Activated CD8-positive, alpha-beta T cell treated with anti-CD3 and anti-CD28 coated beads, Interleukin-2, amount 10 ng/mL, durations not matched to agents 7 days and 5 days (primary cell): ENCODE measurements at regions not wholly inside any gene's neighbourhood (a gene's known extent, or its start where the extent isn't known, plus 50 kb on each side); places are given as distances from the start of the nearest gene placed in this dataset.
"Not testable (repeated sequence)": the region's sequence is repeated elsewhere in the genome, so short reads cannot be mapped to it uniquely, and the experiment has no call there.

Source experiments
- ATAC-seq: fragments of 150-1000 bp; cut with Tn5 transposase; one replicate; pipeline ENCODE4 v1.10.0; 2021; ENCODE audit warnings: moderate library complexity
- CTCF ChIA-PET: fragments of 350-600 bp; sonication (Branson Sonifier 250); formaldehyde crosslinking; loops from one replicate; lab custom pipeline; 2021; ENCODE audit warnings: antibody characterized with exemption; lab: Charles Lee
- POLR2A ChIA-PET: fragments of 350-600 bp; sonication (Branson Sonifier 250); formaldehyde crosslinking; loops from one replicate; lab custom pipeline; 2021; ENCODE audit warnings: antibody characterized with exemption; lab: Charles Lee
- DNase-seq: peaks from one replicate; pipeline ENCODE4 v3.0.0-alpha.2; 2020
- H3K27ac Mint-ChIP-seq: one replicate; pipeline ENCODE4 v1.8.0; 2021; ENCODE audit warnings: mild to moderate bottlenecking, mixed read lengths
- H3K27me3 Mint-ChIP-seq: one replicate; pipeline ENCODE4 v1.8.0; 2021; ENCODE audit warnings: low read depth, mixed read lengths
- H3K36me3 Mint-ChIP-seq: one replicate; pipeline ENCODE4 v1.8.0; 2021; ENCODE audit warnings: low read depth, mixed read lengths
- H3K4me1 Mint-ChIP-seq: one replicate; pipeline ENCODE4 v1.8.0; 2021; ENCODE audit warnings: low read depth, mixed read lengths
- H3K4me3 Mint-ChIP-seq: one replicate; pipeline ENCODE4 v1.8.0; 2021; ENCODE audit warnings: mild to moderate bottlenecking, mixed read lengths
- H3K9me3 Mint-ChIP-seq: one replicate; pipeline ENCODE4 v1.8.0; 2022; ENCODE audit warnings: mixed read lengths; ENCODE audit not compliant: insufficient read depth

GRCh38 chr5:26439121-26439520 lies 599.3 kb downstream of the CDH9 start:
- no peaks in the 10 kb centered on the region for H3K27me3 Mint-ChIP-seq
- H3K4me1 Mint-ChIP-seq: no peaks in the 10 kb centered on the region
- H3K27ac Mint-ChIP-seq: no peak overlapping the region
- H3K36me3 Mint-ChIP-seq: no peaks in the 10 kb centered on the region
- peaks cover 8% of the 10 kb centered on the region for H3K9me3 Mint-ChIP-seq
- POLR2A ChIA-PET: no interaction called here
- no peak for DNase-seq
- ATAC-seq: no peak
- H3K4me3 Mint-ChIP-seq: no peak overlapping the region
- CTCF ChIA-PET: no interaction called here

- Mint-ChIP-seq H3K36me3 (no peaks in the 10 kb centered on the region), H3K4me3 (no peak overlapping the region), H3K9me3 (peaks cover 3% of the 10 kb centered on the region), H3K4me1 (no peaks in the 10 kb centered on the region), H3K27ac (no peak overlapping the region), H3K27me3 (no peaks in the 10 kb centered on the region)
- ATAC-seq (no peak), DNase-seq (no peak)
- CTCF ChIA-PET: no interaction called here
- POLR2A ChIA-PET: no interaction called here
Observed at GRCh38 chr5:26434688-26435087, 603.7 kb downstream of the CDH9 start.

GRCh38 chr5:26432386-26432785 lies 606.0 kb downstream of the CDH9 start:
- ChIA-PET POLR2A (no interaction called here), CTCF (no interaction called here)
- Mint-ChIP-seq H3K9me3 (peaks cover 7% of the 10 kb centered on the region), H3K27me3 (no peaks in the 10 kb centered on the region), H3K27ac (no peak overlapping the region), H3K4me1 (no peaks in the 10 kb centered on the region), H3K4me3 (no peak overlapping the region), H3K36me3 (no peaks in the 10 kb centered on the region)
- ATAC-seq (no peak), DNase-seq (no peak)

GRCh38 chr5:26430323-26430722 lies 608.1 kb downstream of the CDH9 start:
- H3K4me3 Mint-ChIP-seq: no peak overlapping the region
- POLR2A ChIA-PET: no interaction called here
- ATAC-seq (no peak), DNase-seq (no peak)
- no peak overlapping the region for H3K27ac Mint-ChIP-seq
- no peaks in the 10 kb centered on the region for H3K4me1 Mint-ChIP-seq
- CTCF ChIA-PET: no interaction called here
- H3K9me3 Mint-ChIP-seq: peaks cover 14% of the 10 kb centered on the region
- no peaks in the 10 kb centered on the region for H3K36me3 Mint-ChIP-seq
- no peaks in the 10 kb centered on the region for H3K27me3 Mint-ChIP-seq

GRCh38 chr5:26427281-26427680 lies 611.1 kb downstream of the CDH9 start:
- Mint-ChIP-seq H3K4me1 (no peaks in the 10 kb centered on the region), H3K36me3 (no peaks in the 10 kb centered on the region), H3K4me3 (no peak overlapping the region), H3K9me3 (peaks cover 11% of the 10 kb centered on the region), H3K27ac (no peak overlapping the region), H3K27me3 (no peaks in the 10 kb centered on the region)
- DNase-seq: no peak
- POLR2A ChIA-PET: no interaction called here
- ATAC-seq: no peak
- CTCF ChIA-PET: no interaction called here

- H3K27me3 Mint-ChIP-seq: no peaks in the 10 kb centered on the region
- no peak overlapping the region for H3K27ac Mint-ChIP-seq
- peaks cover 14% of the 10 kb centered on the region for H3K9me3 Mint-ChIP-seq
- no peak for ATAC-seq
- DNase-seq: no peak
- ChIA-PET POLR2A (no interaction called here), CTCF (no interaction called here)
- H3K4me1 Mint-ChIP-seq: no peaks in the 10 kb centered on the region
- H3K4me3 Mint-ChIP-seq: no peak overlapping the region
- H3K36me3 Mint-ChIP-seq: no peaks in the 10 kb centered on the region
Observed at GRCh38 chr5:26419987-26420386, 618.4 kb downstream of the CDH9 start.

GRCh38 chr5:26416911-26417310 lies 621.5 kb downstream of the CDH9 start:
- Mint-ChIP-seq H3K4me1 (no peaks in the 10 kb centered on the region), H3K27ac (no peak overlapping the region), H3K36me3 (no peaks in the 10 kb centered on the region), H3K4me3 (no peak overlapping the region), H3K27me3 (no peaks in the 10 kb centered on the region), H3K9me3 (peaks cover 18% of the 10 kb centered on the region)
- ATAC-seq (no peak), DNase-seq (no peak)
- ChIA-PET CTCF (no interaction called here), POLR2A (no interaction called here)

- no peaks in the 10 kb centered on the region for H3K27me3 Mint-ChIP-seq
Observed at GRCh38 chr5:26415987-26416779, 622.2 kb downstream of the CDH9 start.

GRCh38 chr5:26390608-26391007 lies 647.8 kb downstream of the CDH9 start:
- Mint-ChIP-seq H3K36me3 (no peaks in the 10 kb centered on the region), H3K27ac (no peak overlapping the region), H3K4me3 (no peak overlapping the region), H3K9me3 (peaks cover 21% of the 10 kb centered on the region), H3K4me1 (no peaks in the 10 kb centered on the region), H3K27me3 (no peaks in the 10 kb centered on the region)
- CTCF ChIA-PET: no interaction called here
- POLR2A ChIA-PET: no interaction called here
- ATAC-seq: no peak
- DNase-seq: no peak

More at GRCh38 chr5:26415987-26416779, 622.2 kb downstream of the CDH9 start:
- Mint-ChIP-seq H3K4me1 (no peaks in the 10 kb centered on the region), H3K9me3 (peaks cover 13% of the 10 kb centered on the region), H3K4me3 (no peak overlapping the region), H3K36me3 (no peaks in the 10 kb centered on the region), H3K27ac (no peak overlapping the region)
- CTCF ChIA-PET: no interaction called here
- POLR2A ChIA-PET: no interaction called here
- ATAC-seq (no peak), DNase-seq (no peak)

GRCh38 chr5:26388976-26389375 lies 649.4 kb downstream of the CDH9 start:
- no peak for DNase-seq
- Mint-ChIP-seq H3K9me3 (peaks cover 21% of the 10 kb centered on the region), H3K36me3 (no peaks in the 10 kb centered on the region), H3K4me3 (no peak overlapping the region), H3K27me3 (no peaks in the 10 kb centered on the region), H3K4me1 (no peaks in the 10 kb centered on the region), H3K27ac (no peak overlapping the region)
- POLR2A ChIA-PET: no interaction called here
- CTCF ChIA-PET: no interaction called here
- ATAC-seq: no peak

GRCh38 chr5:26386532-26386931 lies 651.9 kb downstream of the CDH9 start:
- Mint-ChIP-seq H3K4me1 (no peaks in the 10 kb centered on the region), H3K27ac (no peak overlapping the region), H3K27me3 (no peaks in the 10 kb centered on the region), H3K9me3 (peaks cover 13% of the 10 kb centered on the region), H3K4me3 (no peak overlapping the region), H3K36me3 (no peaks in the 10 kb centered on the region)
- CTCF ChIA-PET: no interaction called here
- DNase-seq (no peak), ATAC-seq (no peak)
- POLR2A ChIA-PET: no interaction called here

- CTCF ChIA-PET, H3K4me1 Mint-ChIP-seq, H3K36me3 Mint-ChIP-seq, H3K27me3 Mint-ChIP-seq, H3K4me3 Mint-ChIP-seq, DNase-seq, H3K27ac Mint-ChIP-seq, ATAC-seq: not testable (repeated sequence)
- peaks cover 25% of the 10 kb centered on the region for H3K9me3 Mint-ChIP-seq
- POLR2A ChIA-PET: interaction anchor here (0.6 kb wide), 1 partner anchor 154 kb away, joined by 6 read pairs; no protein-coding TSS in a partner anchor
Observed at GRCh38 chr5:26364624-26365023, 673.8 kb downstream of the CDH9 start.
